Breast epithelium (tissue), 4 donors: ENCODE measurements at regions not wholly inside any gene's neighbourhood (a gene's known extent, or its start where the extent isn't known, plus 50 kb on each side); places are given as distances from the start of the nearest gene placed in this dataset.

Source experiments
- DNase-seq, 2 donors: peaks; one replicate each; pipeline ENCODE4 v3.0.0-alpha.2; 2019; ENCODE audit warnings: low spot score in 2 of 2
- H3K27ac ChIP-seq, 2 donors: fragments of 200-600 bp; sonication (generic) in 1 of 2; one replicate each; pipeline ENCODE4 v1.5.1; 2016 to 2019; ENCODE audit warnings: mild to moderate bottlenecking in 1 of 2
- H3K27me3 ChIP-seq, 2 donors: fragments of 200-600 bp; sonication (generic) in 1 of 2; one replicate each; pipeline versions ENCODE4 v1.5.1 to v1.6.0; 2017 to 2019; ENCODE audit warnings: control low read depth in 1 of 2, mild to moderate bottlenecking in 1 of 2
- H3K36me3 ChIP-seq: fragments of 200-600 bp; one replicate; pipeline ENCODE4 v1.5.1; 2019
- H3K4me1 ChIP-seq, 2 donors: fragments of 200-600 bp; sonication (generic); one replicate each; pipeline ENCODE4 v1.5.1; 2016 to 2019; ENCODE audit warnings: control low read depth in 1 of 2
- H3K4me3 ChIP-seq, 3 donors: fragments of 200-600 bp; sonication (generic); 1 replicate in 2 of 3; 2 replicates in 1 of 3; pipeline ENCODE4 v1.5.1; 2016 to 2019; ENCODE audit warnings: mild to moderate bottlenecking in 3 of 3, moderate library complexity in 2 of 3
- H3K9me3 ChIP-seq, 2 donors: fragments of 200-600 bp; sonication (generic) in 1 of 2; one replicate each; pipeline ENCODE4 v1.5.1; 2016 to 2019; ENCODE audit warnings: control low read depth in 1 of 2
- POLR2A ChIP-seq: fragments of 450-650 bp; IDR thresholded peaks from one replicate; pipeline ENCODE4 v1.6.1; 2016; ENCODE audit warnings: antibody characterized with exemption, mild to moderate bottlenecking, moderate library complexity
- POLR2AphosphoS5 ChIP-seq, 3 donors: sonication (generic); formaldehyde crosslinking; IDR thresholded peaks; one replicate each; pipeline ENCODE4 v1.6.1; 2017; ENCODE audit warnings: antibody characterized with exemption in 3 of 3
- intact Hi-C: fragments of 100-400 bp; cut with DNase I; formaldehyde crosslinking; loops from one replicate; pipeline ENCODE4 v1.15.1; 2023; ENCODE audit warnings: low total_unique reads
- TF ChIP-seq, protein P1 (sequence below), 3 donors: fragments of 450-650 bp; IDR thresholded peaks; one replicate each; pipeline ENCODE4 v1.5.1; 2016 to 2017; ENCODE audit warnings: antibody characterized with exemption in 3 of 3, mild to moderate bottlenecking in 3 of 3, moderate library complexity in 3 of 3

DNA sequence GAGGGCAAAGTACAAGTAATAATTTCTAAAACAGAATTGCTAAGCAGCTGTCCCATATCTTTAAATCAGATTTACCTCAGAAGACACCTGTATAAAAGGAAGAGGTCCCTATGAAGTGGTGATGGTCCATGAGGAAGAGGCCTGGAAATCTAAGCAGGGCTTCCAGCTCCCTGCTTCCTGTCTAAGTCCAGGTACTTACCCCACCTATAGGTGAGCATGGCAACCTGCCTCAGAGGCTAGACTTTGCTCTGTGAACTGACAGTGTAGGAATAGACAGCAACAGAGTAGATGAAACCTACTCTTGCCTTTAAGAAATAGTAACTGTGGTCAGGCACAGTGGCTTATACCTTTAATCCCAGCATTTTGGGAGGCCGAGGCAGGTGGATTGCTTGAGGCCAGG is 55.8 kb upstream of the ARRDC3 start:
- intact Hi-C loops, result no loop called here
- H3K4me1 ChIP-seq, result no peaks in the 10 kb centered on the region
- H3K27me3 ChIP-seq, result no peaks in the 10 kb centered on the region
- no peak overlapping the region for H3K27ac ChIP-seq
- no peak overlapping the region for H3K4me3 ChIP-seq
- H3K36me3 ChIP-seq, result no peaks in the 10 kb centered on the region
- H3K9me3 ChIP-seq, result no peaks in the 10 kb centered on the region
- no peak for TF ChIP-seq POLR2AphosphoS5 (IDR thresholded peaks at IDR 0.05)
- TF ChIP-seq, protein P1, sequence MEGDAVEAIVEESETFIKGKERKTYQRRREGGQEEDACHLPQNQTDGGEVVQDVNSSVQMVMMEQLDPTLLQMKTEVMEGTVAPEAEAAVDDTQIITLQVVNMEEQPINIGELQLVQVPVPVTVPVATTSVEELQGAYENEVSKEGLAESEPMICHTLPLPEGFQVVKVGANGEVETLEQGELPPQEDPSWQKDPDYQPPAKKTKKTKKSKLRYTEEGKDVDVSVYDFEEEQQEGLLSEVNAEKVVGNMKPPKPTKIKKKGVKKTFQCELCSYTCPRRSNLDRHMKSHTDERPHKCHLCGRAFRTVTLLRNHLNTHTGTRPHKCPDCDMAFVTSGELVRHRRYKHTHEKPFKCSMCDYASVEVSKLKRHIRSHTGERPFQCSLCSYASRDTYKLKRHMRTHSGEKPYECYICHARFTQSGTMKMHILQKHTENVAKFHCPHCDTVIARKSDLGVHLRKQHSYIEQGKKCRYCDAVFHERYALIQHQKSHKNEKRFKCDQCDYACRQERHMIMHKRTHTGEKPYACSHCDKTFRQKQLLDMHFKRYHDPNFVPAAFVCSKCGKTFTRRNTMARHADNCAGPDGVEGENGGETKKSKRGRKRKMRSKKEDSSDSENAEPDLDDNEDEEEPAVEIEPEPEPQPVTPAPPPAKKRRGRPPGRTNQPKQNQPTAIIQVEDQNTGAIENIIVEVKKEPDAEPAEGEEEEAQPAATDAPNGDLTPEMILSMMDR (IDR thresholded peaks at IDR 0.05), result no peak
- TF ChIP-seq POLR2A, result no peak
- no peak for DNase-seq

DNA sequence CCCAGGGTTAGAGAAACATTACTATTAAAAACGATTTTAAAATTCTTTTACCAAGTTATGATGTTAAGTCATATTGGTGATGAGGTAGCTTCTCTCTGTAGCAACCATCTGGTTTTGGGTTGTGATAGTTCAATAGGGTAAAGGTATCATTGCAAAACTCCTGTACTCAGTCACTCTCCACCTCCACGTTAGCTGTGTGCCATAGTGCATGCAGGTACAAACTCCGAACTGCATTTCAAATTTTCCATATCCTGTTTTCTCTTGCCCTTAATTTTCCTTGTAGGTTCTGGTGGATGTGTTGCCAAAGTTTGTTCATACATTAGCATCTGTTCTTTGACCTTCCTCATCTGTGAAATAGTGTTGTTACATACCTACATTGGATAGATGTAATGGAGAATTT is 53.1 kb upstream of the ARRDC3 start:
- H3K36me3 ChIP-seq, result no peaks in the 10 kb centered on the region
- H3K27me3 ChIP-seq, result no peaks in the 10 kb centered on the region
- TF ChIP-seq, protein P1 (IDR thresholded peaks at IDR 0.05), result no peak
- no peak for TF ChIP-seq POLR2AphosphoS5 (IDR thresholded peaks at IDR 0.05)
- TF ChIP-seq POLR2A, result no peak
- H3K4me3 ChIP-seq, result no peak overlapping the region
- DNase-seq, result no peak
- no peaks in the 10 kb centered on the region for H3K9me3 ChIP-seq
- no peaks in the 10 kb centered on the region for H3K4me1 ChIP-seq
- intact Hi-C loops, result no loop called here
- no peak overlapping the region for H3K27ac ChIP-seq

DNA sequence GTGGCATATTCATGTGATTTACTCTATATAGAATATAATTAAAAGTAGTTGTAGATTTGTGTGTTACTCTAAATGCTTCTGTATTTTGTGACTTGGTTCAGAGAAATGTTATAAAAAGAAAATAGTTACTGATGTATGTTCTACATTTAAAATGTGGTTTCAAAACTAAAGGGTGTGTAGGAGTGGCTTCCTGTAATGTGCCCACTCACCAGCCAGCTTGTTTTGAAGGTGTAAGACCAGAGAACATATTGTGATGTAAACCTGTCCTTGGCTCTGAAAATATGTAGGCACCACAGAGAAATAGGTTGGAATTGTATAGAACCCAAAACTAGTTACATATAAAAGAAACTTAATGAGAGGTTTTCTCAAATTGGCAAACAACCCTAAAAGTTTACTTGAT is 51.2 kb upstream of the ARRDC3 start:
- Histone ChIP-seq H3K9me3 (no peaks in the 10 kb centered on the region), H3K27ac (no peak overlapping the region), H3K4me3 (no peak overlapping the region), H3K36me3 (no peaks in the 10 kb centered on the region), H3K4me1 (no peaks in the 10 kb centered on the region), H3K27me3 (no peaks in the 10 kb centered on the region)
- intact Hi-C loops, result no loop called here
- DNase-seq, result no peak
- TF ChIP-seq POLR2AphosphoS5 (IDR thresholded peaks at IDR 0.05) (no peak), POLR2A (no peak)
- TF ChIP-seq, protein P1 (IDR thresholded peaks at IDR 0.05), result no peak

DNA sequence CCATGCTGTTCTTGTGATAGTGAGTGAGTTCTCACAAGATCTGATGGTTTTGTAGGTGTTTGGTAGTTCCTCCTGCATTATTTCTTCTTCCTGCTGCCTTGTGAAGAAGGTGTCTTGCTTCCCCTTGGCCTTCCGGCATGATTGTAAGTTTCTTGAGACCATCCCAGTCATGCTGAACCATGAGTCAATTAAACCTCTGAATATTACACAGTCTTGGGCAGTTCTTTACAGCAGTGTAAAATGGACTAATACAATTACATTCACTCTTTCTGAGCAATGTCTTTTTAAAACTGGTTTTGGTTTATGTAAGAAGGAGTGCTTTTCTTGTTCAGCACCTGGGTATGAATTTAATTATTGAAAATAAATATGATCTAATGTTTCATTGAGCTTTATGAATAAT is 50.7 kb upstream of the ARRDC3 start:
- intact Hi-C loops, result no loop called here
- no peaks in the 10 kb centered on the region for H3K4me1 ChIP-seq
- no peaks in the 10 kb centered on the region for H3K36me3 ChIP-seq
- no peak overlapping the region for H3K27ac ChIP-seq
- TF ChIP-seq POLR2AphosphoS5 (IDR thresholded peaks at IDR 0.05) (no peak), POLR2A (no peak)
- TF ChIP-seq, protein P1 (IDR thresholded peaks at IDR 0.05), result no peak
- H3K27me3 ChIP-seq, result no peaks in the 10 kb centered on the region
- no peak for DNase-seq
- H3K9me3 ChIP-seq, result no peaks in the 10 kb centered on the region
- H3K4me3 ChIP-seq, result no peak overlapping the region
